Caco-2 (cell line): ENCODE measurements at regions not wholly inside any gene's neighbourhood (a gene's known extent, or its start where the extent isn't known, plus 50 kb on each side); places are given as distances from the start of the nearest gene placed in this dataset.

Experiments
- BruUV-seq: library from RNA; stranded (reverse); fragments of 400-500 nt; replicated peaks from 2 replicates; lab custom pipeline; 2021; lab: Mats Ljungman, UMichigan
- CTCF ChIA-PET: fragments of 300-600 bp; sonication (Branson Sonifier 250); formaldehyde crosslinking; loops from one replicate; lab custom pipeline; 2022; ENCODE audit warnings: antibody characterized with exemption; lab: Charles Lee
- POLR2A ChIA-PET: fragments of 300-600 bp; sonication (Branson Sonifier 250); formaldehyde crosslinking; loops from one replicate; lab custom pipeline; 2022; ENCODE audit warnings: antibody characterized with exemption; lab: Charles Lee
- DNase-seq, 2 experiments: peaks; one replicate each; pipeline versions ENCODE4 v3.0.0 to v3.0.0-alpha.2; 2020 to 2022
- H3K27me3 ChIP-seq: replicated peaks from 2 replicates; pipeline ENCODE4 v1.6.0; 2011; ENCODE audit warnings: low read length; ENCODE audit not compliant: control insufficient read depth, insufficient read depth
- H3K36me3 ChIP-seq: 2 replicates; pipeline ENCODE4 v1.5.1; 2011; ENCODE audit warnings: low read length; ENCODE audit not compliant: control insufficient read depth, insufficient read depth
- H3K4me1 ChIP-seq: fragments of 250-450 bp; sonication (Bioruptor Pico); 2 replicates; pipeline ENCODE4 v1.5.1; 2020; ENCODE audit warnings: mild to moderate bottlenecking
- H3K4me3 ChIP-seq: 2 replicates; pipeline ENCODE4 v1.5.1; 2011; ENCODE audit warnings: low read depth, mild to moderate bottlenecking, control low read depth, low read length
- H3K9me3 ChIP-seq: fragments of 250-450 bp; sonication (Bioruptor Pico); 2 replicates; pipeline ENCODE4 v1.5.1; 2020; ENCODE audit warnings: mild to moderate bottlenecking, moderate library complexity
- H3K27ac Mint-ChIP-seq: one replicate; pipeline ENCODE4 v1.8.0; 2022; ENCODE audit warnings: mixed read lengths; ENCODE audit not compliant: unreplicated experiment
- H3K27me3 Mint-ChIP-seq: one replicate; pipeline ENCODE4 v1.8.0; 2022; ENCODE audit warnings: mixed read lengths; ENCODE audit not compliant: insufficient read depth, unreplicated experiment
- H3K36me3 Mint-ChIP-seq: one replicate; pipeline ENCODE4 v1.8.0; 2022; ENCODE audit warnings: mild to moderate bottlenecking, mixed read lengths; ENCODE audit not compliant: insufficient read depth, unreplicated experiment
- H3K4me1 Mint-ChIP-seq: one replicate; pipeline ENCODE4 v1.8.0; 2022; ENCODE audit warnings: low read depth, mixed read lengths; ENCODE audit not compliant: unreplicated experiment
- H3K4me3 Mint-ChIP-seq: one replicate; pipeline ENCODE4 v1.8.0; 2022; ENCODE audit warnings: mild to moderate bottlenecking, moderate library complexity, mixed read lengths; ENCODE audit not compliant: unreplicated experiment
- H3K9me3 Mint-ChIP-seq: one replicate; pipeline ENCODE4 v1.8.0; 2022; ENCODE audit warnings: mixed read lengths; ENCODE audit not compliant: unreplicated experiment
- intact Hi-C: fragments of 100-400 bp; cut with micrococcal nuclease; formaldehyde crosslinking; loops from one replicate; pipeline ENCODE4 v1.10.0; 2022; ENCODE audit not compliant: unreplicated experiment
- TF ChIP-seq, protein P1 (sequence below), 2 experiments: fragments of 200-600 bp in 1 of 2; IDR thresholded peaks; 1 replicate in 1 of 2; 2 replicates in 1 of 2; pipeline versions ENCODE4 v1.5.1 to v1.8.0; 2011 to 2022; ENCODE audit warnings: antibody characterized with exemption in 1 of 2, control low read depth in 1 of 2, inconsistent platforms in 1 of 2, low read depth in 1 of 2, low read length in 1 of 2, mild to moderate bottlenecking in 1 of 2, moderate library complexity in 1 of 2; ENCODE audit not compliant: insufficient read depth in 1 of 2, severe bottlenecking in 1 of 2, unreplicated experiment in 1 of 2

- no peaks in the 10 kb centered on the region for H3K9me3 ChIP-seq
- DNase-seq: no peak
- intact Hi-C loops: no loop called here
- no peaks in the 10 kb centered on the region for H3K4me1 ChIP-seq
- Mint-ChIP-seq H3K27me3 (no peaks in the 10 kb centered on the region), H3K9me3 (peaks cover 17% of the 10 kb centered on the region), H3K36me3 (no peaks in the 10 kb centered on the region), H3K4me3 (no peak overlapping the region), H3K27ac (no peak overlapping the region), H3K4me1 (no peaks in the 10 kb centered on the region)
- ChIA-PET CTCF (no interaction called here), POLR2A (no interaction called here)
- no peaks in the 10 kb centered on the region for H3K36me3 ChIP-seq
- TF ChIP-seq, protein P1, sequence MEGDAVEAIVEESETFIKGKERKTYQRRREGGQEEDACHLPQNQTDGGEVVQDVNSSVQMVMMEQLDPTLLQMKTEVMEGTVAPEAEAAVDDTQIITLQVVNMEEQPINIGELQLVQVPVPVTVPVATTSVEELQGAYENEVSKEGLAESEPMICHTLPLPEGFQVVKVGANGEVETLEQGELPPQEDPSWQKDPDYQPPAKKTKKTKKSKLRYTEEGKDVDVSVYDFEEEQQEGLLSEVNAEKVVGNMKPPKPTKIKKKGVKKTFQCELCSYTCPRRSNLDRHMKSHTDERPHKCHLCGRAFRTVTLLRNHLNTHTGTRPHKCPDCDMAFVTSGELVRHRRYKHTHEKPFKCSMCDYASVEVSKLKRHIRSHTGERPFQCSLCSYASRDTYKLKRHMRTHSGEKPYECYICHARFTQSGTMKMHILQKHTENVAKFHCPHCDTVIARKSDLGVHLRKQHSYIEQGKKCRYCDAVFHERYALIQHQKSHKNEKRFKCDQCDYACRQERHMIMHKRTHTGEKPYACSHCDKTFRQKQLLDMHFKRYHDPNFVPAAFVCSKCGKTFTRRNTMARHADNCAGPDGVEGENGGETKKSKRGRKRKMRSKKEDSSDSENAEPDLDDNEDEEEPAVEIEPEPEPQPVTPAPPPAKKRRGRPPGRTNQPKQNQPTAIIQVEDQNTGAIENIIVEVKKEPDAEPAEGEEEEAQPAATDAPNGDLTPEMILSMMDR (IDR thresholded peaks at IDR 0.05; ENCODE audit: insufficient read depth in 1 of 2, low read depth in 1 of 2, low read length in 1 of 2, severe bottlenecking in 1 of 2, unreplicated experiment in 1 of 2): no peak
- no peak overlapping the region for H3K4me3 ChIP-seq
- no peaks in the 10 kb centered on the region for H3K27me3 ChIP-seq
- no TSS peak for BruUV-seq
Observed at GRCh38 chr1:95703046-95703445, 469.0 kb downstream of the RWDD3 start.

DNA sequence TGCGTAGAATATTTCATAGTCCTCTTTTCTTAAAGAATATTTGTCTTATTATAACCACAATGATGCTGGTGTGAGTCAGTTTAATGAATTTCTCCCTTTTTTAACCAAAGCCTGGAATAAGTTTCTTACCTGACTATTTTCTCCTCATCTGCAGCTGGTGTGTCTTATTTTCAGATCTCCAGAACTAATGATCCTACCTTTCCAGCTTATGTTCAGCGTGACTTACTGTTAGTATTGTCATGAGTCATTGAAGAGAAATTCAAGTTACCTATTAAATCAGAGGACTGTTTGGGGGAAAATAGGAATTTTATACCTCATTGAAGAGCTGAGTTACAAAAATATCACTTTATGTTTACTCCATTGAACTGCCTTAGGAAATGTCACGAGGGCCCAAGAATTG, 482.1 kb downstream of the RWDD3 start:
- H3K4me3 ChIP-seq: no peak overlapping the region
- BruUV-seq: no TSS peak
- H3K27ac Mint-ChIP-seq: no peak overlapping the region
- no peaks in the 10 kb centered on the region for H3K9me3 Mint-ChIP-seq
- H3K36me3 Mint-ChIP-seq: no peaks in the 10 kb centered on the region
- CTCF ChIA-PET: no interaction called here
- H3K4me1 ChIP-seq: no peaks in the 10 kb centered on the region
- no peaks in the 10 kb centered on the region for H3K9me3 ChIP-seq
- intact Hi-C loops: no loop called here
- H3K27me3 ChIP-seq: no peaks in the 10 kb centered on the region
- POLR2A ChIA-PET: no interaction called here
- no peaks in the 10 kb centered on the region for H3K4me1 Mint-ChIP-seq
- TF ChIP-seq, protein P1 (IDR thresholded peaks at IDR 0.05; ENCODE audit: insufficient read depth in 1 of 2, low read depth in 1 of 2, low read length in 1 of 2, severe bottlenecking in 1 of 2, unreplicated experiment in 1 of 2): no peak
- no peak overlapping the region for H3K4me3 Mint-ChIP-seq
- no peaks in the 10 kb centered on the region for H3K27me3 Mint-ChIP-seq
- H3K36me3 ChIP-seq: no peaks in the 10 kb centered on the region
- no peak for DNase-seq

DNA sequence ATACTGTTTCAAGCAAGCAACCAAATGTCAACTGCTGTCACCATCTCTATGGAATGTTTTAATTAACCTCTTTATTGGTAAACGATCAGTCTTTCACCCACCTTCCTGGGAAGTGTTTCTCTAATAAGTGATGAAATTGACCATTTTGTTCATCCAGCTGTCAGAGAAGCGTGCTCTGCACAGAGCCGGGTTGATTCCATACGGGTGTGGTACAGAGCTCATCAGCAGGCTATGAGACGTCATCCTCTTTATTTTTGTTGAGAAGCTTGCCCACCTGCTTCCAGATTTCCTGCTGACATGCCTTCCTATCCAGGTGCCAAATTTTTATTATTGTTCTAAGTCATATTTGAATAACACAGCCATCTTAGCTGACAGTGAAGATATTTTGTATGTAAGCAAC, 482.5 kb downstream of the RWDD3 start:
- intact Hi-C loops: no loop called here
- no peak for DNase-seq
- TF ChIP-seq, protein P1 (IDR thresholded peaks at IDR 0.05; ENCODE audit: insufficient read depth in 1 of 2, low read depth in 1 of 2, low read length in 1 of 2, severe bottlenecking in 1 of 2, unreplicated experiment in 1 of 2): no peak
- no peaks in the 10 kb centered on the region for H3K4me1 Mint-ChIP-seq
- H3K27ac Mint-ChIP-seq: no peak overlapping the region
- Histone ChIP-seq H3K36me3 (no peaks in the 10 kb centered on the region), H3K27me3 (no peaks in the 10 kb centered on the region), H3K4me3 (no peak overlapping the region), H3K9me3 (no peaks in the 10 kb centered on the region), H3K4me1 (no peaks in the 10 kb centered on the region)
- CTCF ChIA-PET: no interaction called here
- POLR2A ChIA-PET: no interaction called here
- H3K36me3 Mint-ChIP-seq: no peaks in the 10 kb centered on the region
- no peak overlapping the region for H3K4me3 Mint-ChIP-seq
- no peaks in the 10 kb centered on the region for H3K27me3 Mint-ChIP-seq
- BruUV-seq: no TSS peak
- no peaks in the 10 kb centered on the region for H3K9me3 Mint-ChIP-seq
